B cell (primary cell): ENCODE measurements at regions not wholly inside any gene's neighbourhood (a gene's known extent, or its start where the extent isn't known, plus 50 kb on each side); places are given as distances from the start of the nearest gene placed in this dataset.

ENCODE experiments used
- ATAC-seq: fragments of 200-7000 bp; cut with Tn5 transposase; one replicate; pipeline ENCODE4 v1.10.0; 2021; ENCODE audit warnings: low read depth, mild to moderate bottlenecking, moderate number of reproducible peaks, moderate library complexity
- CTCF ChIA-PET: fragments of 350-600 bp; sonication (Branson Sonifier 250); formaldehyde crosslinking; loops from one replicate; lab custom pipeline; 2021; ENCODE audit warnings: antibody characterized with exemption, inconsistent platforms; lab: Charles Lee
- POLR2A ChIA-PET: fragments of 350-600 bp; sonication (Branson Sonifier 250); formaldehyde crosslinking; loops from one replicate; lab custom pipeline; 2021; ENCODE audit warnings: antibody characterized with exemption; lab: Charles Lee
- DNase-seq: peaks from one replicate; pipeline ENCODE4 v3.0.0; 2013
- H2AFZ ChIP-seq: 2 replicates; pipeline ENCODE4 v1.6.1; 2012; ENCODE audit warnings: mild to moderate bottlenecking, low read depth, low read length; ENCODE audit not compliant: insufficient read depth, poor library complexity, severe bottlenecking
- H3K27ac ChIP-seq, 2 donors: 1 replicate in 1 of 2; 2 replicates in 1 of 2; pipeline ENCODE4 v1.5.1; 2012 to 2013; ENCODE audit warnings: low read length in 2 of 2, mild to moderate bottlenecking in 2 of 2, moderate library complexity in 1 of 2
- H3K27me3 ChIP-seq, 4 experiments: fragments of 200-600 bp in 1 of 4; sonication (generic) in 1 of 4; replicated peaks in 1 of 4; 1 replicate in 2 of 4; 2 replicates in 2 of 4; pipeline versions ENCODE4 v1.6.1 to v1.7.0; 2013 to 2016; ENCODE audit warnings: low read length in 3 of 4, mild to moderate bottlenecking in 2 of 4, mixed read lengths in 1 of 4, moderate library complexity in 1 of 4; ENCODE audit not compliant: insufficient read depth in 4 of 4, control insufficient read depth in 3 of 4; ENCODE audit errors: control extremely low read depth in 1 of 4
- H3K36me3 ChIP-seq, 2 experiments: replicated peaks in 1 of 2; 1 replicate in 1 of 2; 2 replicates in 1 of 2; pipeline versions ENCODE4 v1.6.1 to v1.7.1; 2013; ENCODE audit warnings: low read length in 1 of 2; ENCODE audit not compliant: insufficient read depth in 2 of 2, control insufficient read depth in 1 of 2; ENCODE audit errors: control extremely low read depth in 1 of 2, extremely low read depth in 1 of 2
- H3K4me1 ChIP-seq, 2 donors: fragments of 200-600 bp in 1 of 2; sonication (generic) in 1 of 2; 1 replicate in 1 of 2; 2 replicates in 1 of 2; pipeline versions ENCODE4 v1.5.1 to v1.6.1; 2013 to 2017; ENCODE audit warnings: low read length in 2 of 2; ENCODE audit not compliant: control insufficient read depth in 2 of 2, insufficient read depth in 2 of 2
- H3K4me2 ChIP-seq: replicated peaks from 2 replicates; pipeline ENCODE3; 2012; ENCODE audit warnings: mild to moderate bottlenecking, low read depth, low read length; ENCODE audit not compliant: poor library complexity, severe bottlenecking
- H3K4me3 ChIP-seq, 5 experiments: fragments of 200-600 bp in 1 of 5; sonication (generic) in 1 of 5; 1 replicate in 3 of 5; 2 replicates in 2 of 5; pipeline versions ENCODE4 v1.5.1 to v1.7.0; 2011 to 2016; ENCODE audit warnings: low read length in 4 of 5, mild to moderate bottlenecking in 4 of 5, low read depth in 2 of 5, control low read depth in 1 of 5, moderate library complexity in 1 of 5; ENCODE audit not compliant: insufficient read depth in 1 of 5; ENCODE audit errors: control extremely low read depth in 1 of 5, extremely low read depth in 1 of 5
- H3K79me2 ChIP-seq: fragments of 200-600 bp; sonication (generic); one replicate; pipeline ENCODE4 v1.6.0; 2016; ENCODE audit warnings: low read length; ENCODE audit not compliant: control insufficient read depth, insufficient read depth
- H3K9ac ChIP-seq: fragments of 200-600 bp; sonication (generic); 2 replicates; pipeline ENCODE4 v1.6.1; 2017; ENCODE audit warnings: mild to moderate bottlenecking, low read length, moderate library complexity
- H3K9me3 ChIP-seq, 3 donors: one replicate each; pipeline versions ENCODE4 v1.6.1 to v1.7.1; 2013; ENCODE audit warnings: low read length in 2 of 3; ENCODE audit not compliant: control insufficient read depth in 2 of 3, insufficient read depth in 1 of 3; ENCODE audit errors: control extremely low read depth in 1 of 3
- H4K20me1 ChIP-seq: 2 replicates; pipeline ENCODE4 v1.6.0; 2012; ENCODE audit warnings: mild to moderate bottlenecking, low read length; ENCODE audit not compliant: insufficient read depth, control insufficient read depth, poor library complexity, severe bottlenecking
- H3K27ac Mint-ChIP-seq: one replicate; pipeline ENCODE4 v1.8.0; 2021; ENCODE audit warnings: mixed read lengths
- H3K27me3 Mint-ChIP-seq: one replicate; pipeline ENCODE4 v1.8.0; 2021; ENCODE audit warnings: mixed read lengths
- H3K4me1 Mint-ChIP-seq: one replicate; pipeline ENCODE4 v1.8.0; 2021; ENCODE audit warnings: mixed read lengths
- H3K4me3 Mint-ChIP-seq: one replicate; pipeline ENCODE4 v1.8.0; 2021; ENCODE audit warnings: mixed read lengths
- H3K9me3 Mint-ChIP-seq: one replicate; pipeline ENCODE4 v1.8.0; 2022; ENCODE audit warnings: mixed read lengths; ENCODE audit not compliant: insufficient read depth
- EZH2 ChIP-seq: IDR thresholded peaks from 2 replicates; pipeline ENCODE4 v1.6.1; 2012; ENCODE audit warnings: borderline replicate concordance, low read depth, mild to moderate bottlenecking, moderate library complexity, low read length; ENCODE audit not compliant: insufficient read depth, poor library complexity, severe bottlenecking
- WGBS: methylation state at CpG from one replicate; pipeline ENCODE4 v1.1.5; 2013; ENCODE audit warnings: missing lambda C conversion rate; ENCODE audit not compliant: insufficient coverage; 5-methylcytosine and 5-hydroxymethylcytosine counted together
- intact Hi-C: fragments of 100-400 bp; cut with micrococcal nuclease; formaldehyde crosslinking; loops from one replicate; pipeline ENCODE4 v1.10.0; 2022
- TF ChIP-seq, protein P1 (sequence below): fragments of 200-600 bp; IDR thresholded peaks from one replicate; pipeline ENCODE4 v1.8.0; 2022; ENCODE audit warnings: antibody characterized with exemption, mild to moderate bottlenecking

- no peak overlapping the region for H3K4me2 ChIP-seq
- Mint-ChIP-seq H3K4me1 (peaks cover 1% of the 10 kb centered on the region), H3K27ac (no peak overlapping the region), H3K27me3 (peaks cover 4% of the 10 kb centered on the region), H3K4me3 (no peak overlapping the region), H3K9me3 (no peaks in the 10 kb centered on the region)
- H2AFZ ChIP-seq, result no peak overlapping the region
- peaks cover 0 to 3% (median 0%) of the 10 kb centered on the region in 4 experiments for H3K27me3 ChIP-seq
- TF ChIP-seq, protein P1, sequence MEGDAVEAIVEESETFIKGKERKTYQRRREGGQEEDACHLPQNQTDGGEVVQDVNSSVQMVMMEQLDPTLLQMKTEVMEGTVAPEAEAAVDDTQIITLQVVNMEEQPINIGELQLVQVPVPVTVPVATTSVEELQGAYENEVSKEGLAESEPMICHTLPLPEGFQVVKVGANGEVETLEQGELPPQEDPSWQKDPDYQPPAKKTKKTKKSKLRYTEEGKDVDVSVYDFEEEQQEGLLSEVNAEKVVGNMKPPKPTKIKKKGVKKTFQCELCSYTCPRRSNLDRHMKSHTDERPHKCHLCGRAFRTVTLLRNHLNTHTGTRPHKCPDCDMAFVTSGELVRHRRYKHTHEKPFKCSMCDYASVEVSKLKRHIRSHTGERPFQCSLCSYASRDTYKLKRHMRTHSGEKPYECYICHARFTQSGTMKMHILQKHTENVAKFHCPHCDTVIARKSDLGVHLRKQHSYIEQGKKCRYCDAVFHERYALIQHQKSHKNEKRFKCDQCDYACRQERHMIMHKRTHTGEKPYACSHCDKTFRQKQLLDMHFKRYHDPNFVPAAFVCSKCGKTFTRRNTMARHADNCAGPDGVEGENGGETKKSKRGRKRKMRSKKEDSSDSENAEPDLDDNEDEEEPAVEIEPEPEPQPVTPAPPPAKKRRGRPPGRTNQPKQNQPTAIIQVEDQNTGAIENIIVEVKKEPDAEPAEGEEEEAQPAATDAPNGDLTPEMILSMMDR, result no peak
- no peak for TF ChIP-seq EZH2
- ChIA-PET CTCF (interaction anchor here (1.8 kb wide), 1 partner anchor 12 kb away, joined by 4 read pairs; no protein-coding TSS in a partner anchor), POLR2A (no interaction called here)
- no peaks in the 10 kb centered on the region for H3K36me3 ChIP-seq
- no peaks in the 10 kb centered on the region for H3K79me2 ChIP-seq
- no peaks in the 10 kb centered on the region for H4K20me1 ChIP-seq
- ATAC-seq (no peak), DNase-seq (no peak)
- intact Hi-C loops, result no loop called here
- H3K4me3 ChIP-seq, result no peak overlapping the region
- no CpG with 5 or more reads among the region's 8 CpGs for whole genome bisulfite sequencing
- no peaks in the 10 kb centered on the region for H3K4me1 ChIP-seq
- H3K27ac ChIP-seq, result no peak overlapping the region
- no peak overlapping the region for H3K9ac ChIP-seq
- no peaks in the 10 kb centered on the region for H3K9me3 ChIP-seq
These were observed 207.9 kb upstream of the GADL1 start for GRCh38 chr3:31102196-31102879.

GRCh38 chr3:31103181-31103580 is 208.7 kb upstream of the GADL1 start:
- H3K27ac ChIP-seq, result no peak overlapping the region
- TF ChIP-seq, protein P1, result no peak
- TF ChIP-seq EZH2, result no peak
- no CpG with 5 or more reads among the region's 2 CpGs for WGBS
- no peak for DNase-seq
- Mint-ChIP-seq H3K4me3 (no peak overlapping the region), H3K4me1 (no peaks in the 10 kb centered on the region), H3K27ac (no peak overlapping the region), H3K27me3 (peaks cover 6% of the 10 kb centered on the region), H3K9me3 (no peaks in the 10 kb centered on the region)
- H3K9me3 ChIP-seq, result no peaks in the 10 kb centered on the region
- no peaks in the 10 kb centered on the region for H3K79me2 ChIP-seq
- H3K4me2 ChIP-seq, result no peak overlapping the region
- no peak overlapping the region for H3K9ac ChIP-seq
- intact Hi-C loops, result no loop called here
- H4K20me1 ChIP-seq, result no peaks in the 10 kb centered on the region
- no peak for ATAC-seq
- H3K4me3 ChIP-seq, result no peak overlapping the region
- no peaks in the 10 kb centered on the region for H3K4me1 ChIP-seq
- POLR2A ChIA-PET, result no interaction called here
- H2AFZ ChIP-seq, result no peak overlapping the region
- no peaks in the 10 kb centered on the region for H3K36me3 ChIP-seq
- CTCF ChIA-PET, result interaction anchor here (1.8 kb wide), 1 partner anchor 13 kb away, joined by 4 read pairs; no protein-coding TSS in a partner anchor
- peaks cover 0 to 3% (median 0%) of the 10 kb centered on the region in 4 experiments for H3K27me3 ChIP-seq
